HG03175 (cell line): ENCODE measurements at regions not wholly inside any gene's neighbourhood (a gene's known extent, or its start where the extent isn't known, plus 50 kb on each side); places are given as distances from the start of the nearest gene placed in this dataset.

Experiments used
- ATAC-seq: cut with Tn5 transposase; IDR thresholded peaks from one replicate; pipeline ENCODE4 v1.9.1; 2021; ENCODE audit warnings: mild to moderate bottlenecking, moderate library complexity; ENCODE audit not compliant: unreplicated experiment

GRCh38 chr13:80477661-80478443 lies 136.9 kb upstream of the SPRY2 start:
- peak; percentile 86 for ATAC-seq

DNA sequence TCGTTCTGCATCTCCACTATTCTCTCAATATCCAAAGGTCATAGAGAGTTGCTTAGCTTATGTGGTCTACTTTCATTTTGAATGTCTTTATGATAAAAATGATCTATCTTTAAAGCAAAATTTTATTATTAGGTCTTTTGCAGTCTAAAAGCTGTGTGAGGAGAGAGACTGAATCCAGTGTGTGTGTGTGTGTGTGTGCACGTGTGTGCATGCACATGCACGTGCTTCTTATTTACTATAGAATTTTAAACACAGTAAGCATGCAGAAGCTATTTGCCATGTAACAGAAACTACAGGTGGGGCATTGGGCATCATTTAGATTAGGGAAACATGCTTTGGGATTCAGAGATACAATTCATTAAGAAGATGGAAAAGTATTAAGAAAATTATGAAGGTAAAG lies 136.0 kb upstream of the SPRY2 start:
- no peak for ATAC-seq

DNA sequence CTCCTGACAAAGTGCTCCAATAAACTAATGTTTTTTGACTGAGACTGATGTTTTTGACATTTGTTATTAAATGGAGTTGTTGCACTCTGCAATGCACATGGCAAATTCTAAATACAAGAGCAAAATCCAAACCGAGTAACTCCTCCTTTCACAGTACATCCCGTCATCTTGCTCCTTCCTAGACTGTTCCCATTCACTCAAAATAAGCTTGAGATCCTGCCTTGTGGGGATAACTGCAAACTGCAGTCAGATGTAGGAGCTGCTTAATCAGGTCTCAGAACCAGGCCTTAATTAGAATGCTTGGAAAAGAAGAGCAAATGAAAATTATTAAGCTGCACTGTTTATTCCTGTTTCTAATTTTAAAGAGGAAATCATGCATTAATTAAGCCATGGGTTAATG lies 134.8 kb upstream of the SPRY2 start:
- no peak for ATAC-seq

DNA sequence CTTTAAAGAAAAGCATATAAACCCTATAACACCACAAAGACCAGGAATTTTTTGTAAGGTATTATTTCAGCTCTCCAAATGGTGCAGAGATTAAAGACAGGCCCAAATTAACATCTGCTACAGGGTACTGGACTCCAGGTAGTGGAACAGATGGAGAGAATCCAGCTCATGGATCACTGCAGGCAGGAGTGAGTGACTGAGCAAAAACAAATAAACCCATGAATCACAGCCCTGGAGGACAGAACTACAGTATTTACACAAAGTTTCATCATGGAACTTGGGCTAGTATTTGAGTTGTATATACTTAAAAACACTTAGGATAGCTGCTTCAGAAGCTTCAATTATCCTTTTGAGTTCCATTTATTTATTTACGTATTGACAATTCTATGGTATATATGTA lies 132.8 kb upstream of the SPRY2 start:
- no peak for ATAC-seq

- no peak for ATAC-seq
Observed at GRCh38 chr13:80469853-80470381, 129.0 kb upstream of the SPRY2 start.

DNA sequence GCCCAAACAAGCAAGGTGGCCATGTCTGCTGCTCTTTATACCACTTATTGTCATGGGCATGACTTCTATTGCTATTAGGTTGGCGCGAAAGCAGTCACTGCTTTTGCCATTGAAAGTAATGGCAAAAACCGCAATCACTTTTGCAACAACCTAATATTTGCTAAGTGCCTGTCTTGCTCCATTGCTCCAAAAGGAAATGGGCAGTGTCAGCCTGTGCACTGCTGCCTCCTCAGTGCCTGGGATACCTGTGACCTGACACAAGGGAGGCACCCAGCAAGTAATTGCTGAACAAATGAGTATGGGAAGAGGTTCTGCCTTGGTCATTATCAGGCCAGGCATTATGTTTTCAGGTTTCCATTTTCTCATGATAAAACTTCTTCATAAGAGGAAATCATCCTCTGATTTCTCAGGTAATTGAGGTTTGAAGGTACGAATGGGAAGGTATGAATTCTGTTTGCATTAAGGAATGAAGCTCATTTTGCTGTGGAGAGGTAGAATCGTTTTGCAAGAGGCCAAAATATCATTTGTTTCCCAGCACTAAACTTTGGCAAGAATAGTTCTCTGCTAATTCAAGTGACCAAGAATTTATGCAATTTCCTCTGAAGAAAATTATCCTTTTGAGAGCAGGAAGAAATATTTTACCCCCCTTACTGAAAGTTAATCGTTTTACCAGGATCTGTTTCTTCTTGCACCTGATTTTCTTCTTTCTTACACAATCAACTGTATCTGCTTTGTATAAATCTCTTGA lies 128.4 kb upstream of the SPRY2 start:
- no peak for ATAC-seq

DNA sequence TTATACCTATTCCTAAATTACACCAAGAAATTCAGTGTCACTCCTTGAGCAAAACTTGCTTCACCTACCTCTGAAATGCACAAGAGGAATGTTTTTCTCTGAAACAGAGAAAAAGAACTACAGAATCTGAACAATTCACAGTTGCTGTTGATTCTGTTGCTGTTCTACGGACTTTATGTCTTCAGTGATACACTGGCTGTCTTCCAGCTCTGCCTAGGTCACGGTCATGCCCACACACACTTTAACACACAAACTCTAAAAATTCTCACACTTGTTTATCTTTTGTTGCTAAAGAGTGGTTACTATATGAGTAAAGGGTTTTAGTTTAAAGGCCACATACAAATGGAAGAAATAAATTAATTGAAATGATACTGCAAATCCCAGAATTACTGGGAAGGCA lies 124.4 kb upstream of the SPRY2 start:
- ATAC-seq, result no peak

GRCh38 chr13:80463673-80464352 lies 122.9 kb upstream of the SPRY2 start:
- no peak for ATAC-seq

- ATAC-seq, result no peak
Observed at GRCh38 chr13:80462567-80462966, 121.6 kb upstream of the SPRY2 start.

DNA sequence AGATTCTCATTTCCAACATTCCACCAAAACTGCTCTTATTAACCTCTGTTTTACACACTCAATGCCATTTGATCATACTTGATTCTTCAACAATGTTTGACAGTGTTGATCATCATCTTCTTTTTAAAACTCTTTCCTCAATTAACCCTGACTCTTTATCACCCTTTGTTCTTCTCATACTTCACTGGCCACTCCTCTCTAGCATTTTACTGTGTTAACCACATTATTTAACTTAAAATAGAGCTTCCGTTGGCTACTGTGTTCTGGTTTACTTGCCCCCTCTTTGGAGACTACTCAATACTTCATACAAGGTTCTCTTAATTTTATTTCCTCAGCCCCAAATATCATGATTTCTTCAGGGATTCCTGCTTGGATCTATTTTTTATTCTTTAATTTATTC lies 121.1 kb upstream of the SPRY2 start:
- peak; percentile 75 for ATAC-seq

GRCh38 chr13:80458543-80458942 lies 117.6 kb upstream of the SPRY2 start:
- no peak for ATAC-seq

GRCh38 chr13:80454245-80454644 lies 113.3 kb upstream of the SPRY2 start:
- peak; percentile 88 for ATAC-seq

DNA sequence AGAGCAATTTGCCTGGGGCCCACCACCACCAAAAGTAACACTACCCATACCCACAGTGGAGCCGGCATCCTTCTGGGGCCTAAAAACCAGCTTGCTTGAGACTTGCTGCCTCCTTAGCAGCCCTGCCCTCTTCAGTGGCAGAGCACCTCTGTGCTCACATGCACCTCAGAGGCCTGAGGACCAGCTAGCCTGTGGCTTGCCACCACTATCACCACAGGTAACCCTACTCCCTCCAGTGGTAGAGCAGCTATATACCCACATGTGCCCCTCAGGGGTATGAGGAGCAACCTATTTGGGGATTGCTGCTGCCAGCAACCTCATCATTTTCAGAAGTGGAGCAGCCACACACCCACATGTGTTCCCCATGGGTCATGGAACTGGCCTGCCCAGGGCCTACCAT lies 111.4 kb upstream of the SPRY2 start:
- ATAC-seq, result no peak

- no peak for ATAC-seq
Observed at GRCh38 chr13:80451641-80452040, 110.7 kb upstream of the SPRY2 start.

GRCh38 chr13:80450386-80450785 lies 109.5 kb upstream of the SPRY2 start:
- no peak for ATAC-seq

DNA sequence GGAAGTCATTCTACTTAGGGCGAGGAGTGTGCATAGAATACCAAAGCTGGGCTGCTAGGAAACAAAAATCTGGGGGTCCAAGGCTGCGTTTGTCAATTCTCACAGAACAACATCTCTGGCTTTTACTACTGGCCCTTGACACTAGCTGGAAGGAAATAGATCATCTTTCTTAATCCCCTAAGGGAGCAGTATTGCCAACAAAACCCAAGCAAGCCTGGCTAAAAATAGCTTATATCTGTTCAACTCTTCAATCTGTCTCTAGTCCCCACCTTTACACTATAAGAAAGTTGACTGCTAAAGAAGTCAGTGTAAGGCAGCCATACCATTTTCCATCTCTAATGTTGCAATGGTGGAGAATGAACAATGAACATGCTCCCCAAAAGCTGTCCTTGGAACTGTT lies 107.8 kb upstream of the SPRY2 start:
- ATAC-seq, result no peak

- ATAC-seq, result peak; percentile 41
Observed at GRCh38 chr13:80447747-80448146, 106.8 kb upstream of the SPRY2 start.

DNA sequence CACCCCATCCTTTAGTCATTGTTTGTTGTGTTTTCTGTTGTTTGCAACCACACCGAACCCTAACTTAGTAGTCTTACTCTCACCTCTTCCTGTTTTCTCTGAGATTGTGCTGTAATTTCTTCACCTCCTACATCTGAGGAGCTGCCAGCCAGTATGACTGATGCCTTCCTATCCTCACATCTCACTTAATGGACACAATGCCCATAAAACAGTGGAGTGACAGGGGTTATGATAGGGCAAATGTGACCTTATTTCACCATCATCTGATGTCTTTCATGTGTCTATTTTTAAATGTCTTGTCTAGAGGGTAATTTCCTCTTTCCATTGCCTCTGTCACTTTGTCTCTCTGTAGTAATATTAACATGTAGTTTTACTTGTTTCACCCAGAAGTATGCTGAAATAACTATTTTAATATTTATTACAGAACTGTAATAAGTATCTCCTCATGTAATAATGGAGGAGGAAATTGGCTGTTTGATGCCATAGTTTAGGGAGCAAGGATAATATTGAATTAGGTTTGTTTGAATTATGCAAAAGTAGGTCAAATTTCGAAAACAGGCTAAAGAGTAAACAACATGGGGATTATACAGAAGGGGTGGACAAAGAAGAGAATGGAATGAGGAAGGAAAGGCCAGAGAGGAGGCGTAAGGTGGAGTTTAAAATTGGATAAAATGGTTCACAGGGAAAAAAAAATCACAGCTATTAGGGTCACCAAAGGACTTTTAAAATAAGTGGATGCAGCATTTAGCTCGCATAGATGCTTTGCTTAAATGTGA lies 103.5 kb upstream of the SPRY2 start:
- no peak for ATAC-seq

DNA sequence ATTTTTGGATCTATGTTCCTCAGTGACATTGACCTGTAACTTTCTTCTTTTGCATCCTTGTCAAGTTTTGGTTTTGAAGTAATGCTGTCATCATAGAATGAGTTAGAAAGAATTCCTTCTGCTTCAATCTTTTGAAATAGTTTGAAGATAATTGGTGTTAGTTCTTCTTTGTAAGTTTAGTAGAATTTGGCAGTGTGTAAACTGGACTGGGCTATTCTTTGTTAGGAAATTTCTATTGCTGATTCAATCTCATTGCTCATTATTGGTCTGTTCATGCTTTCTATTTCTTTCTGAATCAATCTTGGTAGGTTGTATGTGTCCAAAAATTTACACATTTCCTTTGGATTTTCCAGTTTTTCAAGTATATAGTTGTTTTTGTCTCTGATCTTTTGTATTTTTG lies 101.7 kb upstream of the SPRY2 start:
- ATAC-seq, result no peak

DNA sequence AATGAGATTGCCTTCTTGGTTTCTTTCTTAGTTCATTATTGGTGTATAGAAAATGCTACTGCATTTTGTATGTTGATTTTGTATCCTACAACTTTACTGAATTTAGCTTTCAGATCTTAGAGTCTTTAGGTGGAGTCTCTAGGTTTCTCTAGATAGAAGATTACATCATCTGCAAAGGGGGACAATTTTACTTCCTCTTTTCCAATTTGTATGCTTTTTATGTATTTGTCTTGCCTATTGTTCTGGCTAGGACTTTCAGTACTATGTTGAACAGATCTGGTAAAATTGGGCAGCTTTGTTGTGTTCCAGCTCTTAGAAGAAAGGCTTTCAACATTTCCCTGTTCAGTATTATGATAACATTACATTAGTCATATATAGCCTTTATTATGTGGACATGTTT lies 101.0 kb upstream of the SPRY2 start:
- peak; percentile 65 for ATAC-seq

GRCh38 chr13:80438521-80438920 lies 97.6 kb upstream of the SPRY2 start:
- ATAC-seq, result no peak
